Transverse colon (tissue), 3 donors: ENCODE measurements at regions not wholly inside any gene's neighbourhood (a gene's known extent, or its start where the extent isn't known, plus 50 kb on each side); places are given as distances from the start of the nearest gene placed in this dataset.

Experiments used
- CTCF ChIP-seq, 5 experiments: fragments of 200-600 bp in 3 of 5; fragments of 450-650 bp in 2 of 5; sonication (generic) in 3 of 5; IDR thresholded peaks; 1 replicate in 2 of 5; 2 replicates in 3 of 5; pipeline ENCODE4 v1.5.1; 2016 to 2017; ENCODE audit warnings: antibody characterized with exemption in 5 of 5, inconsistent platforms in 3 of 5, mild to moderate bottlenecking in 2 of 5, moderate library complexity in 1 of 5
- EP300 ChIP-seq: sonication (generic); formaldehyde crosslinking; IDR thresholded peaks from one replicate; pipeline ENCODE4 v1.6.1; 2017; ENCODE audit warnings: antibody characterized with exemption, low read depth

DNA sequence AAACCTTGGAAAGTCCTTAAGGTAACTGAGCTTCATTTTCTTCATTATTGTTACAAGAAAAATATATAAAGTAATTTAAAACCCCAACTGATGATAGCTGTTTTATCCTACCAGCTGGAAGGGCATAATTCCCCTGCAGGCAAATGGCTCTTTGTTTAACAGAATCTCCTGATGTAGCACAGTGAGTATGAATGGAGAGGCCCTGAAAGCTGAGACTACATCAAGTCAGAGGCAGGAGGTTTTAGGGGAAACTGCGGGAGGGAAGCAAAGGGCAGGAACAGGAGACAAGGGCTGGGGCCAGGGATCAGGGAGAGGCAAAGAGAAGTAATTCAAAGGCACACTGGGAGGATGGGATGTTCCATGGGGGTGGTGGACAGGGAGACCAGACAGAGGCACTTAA lies 119.0 kb upstream of the LRFN2 start:
- TF ChIP-seq EP300 = no peak
- TF ChIP-seq CTCF (IDR thresholded peaks at IDR 0.05) = no peak
